ENCODE measurements at regions not wholly inside any gene's neighbourhood (a gene's known extent, or its start where the extent isn't known, plus 50 kb on each side); places are given as distances from the start of the nearest gene placed in this dataset.

DNA sequence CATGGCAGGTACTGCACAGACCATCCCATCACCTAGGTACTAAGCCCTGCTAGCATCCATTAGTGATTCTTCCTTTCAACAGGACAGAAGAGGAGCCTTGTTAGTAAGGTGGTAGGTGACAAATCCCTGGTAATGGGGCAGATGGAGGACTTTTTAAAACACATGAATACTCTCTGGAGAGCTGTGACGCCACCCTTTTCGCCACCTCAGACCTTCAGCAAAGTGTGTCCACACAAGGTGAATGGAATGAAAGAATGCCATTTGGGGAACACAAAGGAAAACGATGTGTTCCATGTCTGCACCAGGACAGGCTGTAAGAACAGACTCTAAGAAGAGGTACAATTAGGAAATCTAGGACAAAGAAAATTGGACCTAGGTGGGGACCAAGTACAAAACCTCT lies 110.5 kb upstream of the CARMIL1 start:
- intact Hi-C loops (cut with DNase I): no loop called here
- DNase-seq (ENCODE audit: low spot score): no peak

- intact Hi-C loops (cut with DNase I): no loop called here
Measured at GRCh38 chr6:25169553-25169952, 109.6 kb upstream of the CARMIL1 start.

DNA sequence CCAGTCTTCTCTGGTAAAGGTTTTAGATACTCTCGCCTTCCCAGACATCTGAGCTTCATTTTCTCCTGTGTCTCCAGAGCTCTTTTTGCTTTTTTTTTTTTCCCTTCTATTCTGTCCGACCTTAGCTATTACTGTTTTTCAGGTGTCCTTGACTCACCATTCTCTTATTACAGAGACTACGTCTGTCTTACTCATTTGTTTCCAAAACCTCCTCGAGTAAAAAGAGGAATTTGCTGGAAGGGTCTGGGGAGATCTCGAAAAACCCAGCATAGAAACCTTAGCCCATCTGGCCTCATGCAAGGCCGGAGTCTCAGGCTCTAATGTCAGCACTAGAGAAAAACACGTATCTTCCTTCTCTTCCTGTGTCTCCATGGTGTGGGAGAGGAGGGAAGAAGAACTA lies 109.2 kb upstream of the CARMIL1 start:
- no peak for DNase-seq (ENCODE audit: low spot score)
- intact Hi-C loops (cut with DNase I): no loop called here

More at GRCh38 chr6:25169553-25169952, 109.6 kb upstream of the CARMIL1 start:
- no peak for DNase-seq (ENCODE audit: low spot score)

DNA sequence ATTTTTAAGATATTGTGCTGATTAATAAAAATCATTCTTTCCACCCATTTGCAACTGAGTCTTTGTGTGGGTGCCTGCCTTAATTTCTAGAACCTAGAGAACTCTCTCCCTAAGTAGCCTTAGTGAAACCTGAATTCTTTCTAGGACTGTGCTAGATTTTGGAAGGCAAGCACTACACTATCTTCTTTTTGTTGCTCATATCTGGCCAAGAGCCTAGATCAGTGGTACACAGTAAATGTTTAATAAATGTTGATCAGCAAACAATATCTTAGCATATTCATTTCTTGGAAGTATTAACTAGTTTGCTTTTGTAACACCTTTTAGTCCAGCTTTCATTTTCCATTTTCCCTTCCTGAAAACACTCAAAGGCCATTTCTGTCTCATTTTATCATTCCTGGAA lies 108.5 kb upstream of the CARMIL1 start:
- intact Hi-C loops (cut with DNase I): no loop called here

GRCh38 chr6:25171301-25171700 lies 107.9 kb upstream of the CARMIL1 start:
- DNase-seq (ENCODE audit: low spot score): no peak
- intact Hi-C loops (cut with DNase I): no loop called here

More for the DNA sequence above, 108.5 kb upstream of the CARMIL1 start:
- DNase-seq (ENCODE audit: low spot score): no peak

GRCh38 chr6:25172819-25173218 lies 106.4 kb upstream of the CARMIL1 start:
- no peak for DNase-seq (ENCODE audit: low spot score)
- intact Hi-C loops (cut with DNase I): no loop called here

- DNase-seq (ENCODE audit: low spot score): no peak
- intact Hi-C loops (cut with DNase I): no loop called here
Measured at GRCh38 chr6:25173246-25173645, 105.9 kb upstream of the CARMIL1 start.

- intact Hi-C loops (cut with DNase I): no loop called here
Measured at GRCh38 chr6:25173951-25174474, 105.2 kb upstream of the CARMIL1 start.

DNA sequence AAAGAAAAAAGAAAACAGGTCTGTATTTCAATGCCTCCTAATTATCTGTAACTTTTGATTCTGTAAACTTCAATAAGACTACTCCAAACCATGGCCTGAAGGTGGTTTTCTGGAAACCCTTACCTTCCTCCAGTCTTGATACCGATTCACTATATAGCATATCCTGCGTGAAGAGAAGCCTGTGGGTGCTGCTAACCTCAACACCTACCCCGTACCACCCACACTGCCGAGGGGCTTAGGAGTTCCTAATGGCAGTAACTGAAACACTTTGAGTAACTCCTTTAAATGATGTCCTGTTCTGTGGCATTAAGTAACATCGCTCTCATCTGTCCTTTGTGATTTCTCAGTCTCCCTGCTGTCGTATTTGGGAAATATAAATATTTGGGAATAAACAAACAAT lies 104.5 kb upstream of the CARMIL1 start:
- no peak for DNase-seq (ENCODE audit: low spot score)
- intact Hi-C loops (cut with DNase I): loop anchor here in 1 of 2 donors (5.0 kb wide), 1 partner anchor 37 kb away; no protein-coding TSS in a partner anchor

More at GRCh38 chr6:25173951-25174474, 105.2 kb upstream of the CARMIL1 start:
- no peak for DNase-seq (ENCODE audit: low spot score)

DNA sequence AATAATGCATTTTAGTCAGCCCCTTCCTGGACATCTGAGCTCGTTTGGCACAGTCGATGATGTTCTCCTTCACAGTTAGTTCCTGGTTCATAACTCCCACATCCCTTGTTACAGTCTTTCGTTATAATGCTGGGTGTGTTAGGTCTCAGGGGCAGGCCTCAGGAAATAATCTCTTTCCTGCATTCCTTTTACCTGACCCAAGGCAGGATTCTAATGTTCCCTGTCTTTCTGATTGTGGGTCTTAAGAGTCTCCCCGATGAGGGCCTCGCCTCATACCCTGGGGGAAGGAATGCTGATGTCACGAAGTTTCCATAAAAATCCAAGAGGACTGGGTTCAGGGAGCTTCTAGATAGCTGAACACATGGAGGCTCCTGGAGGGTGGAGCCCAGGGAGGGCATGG lies 104.0 kb upstream of the CARMIL1 start:
- DNase-seq (ENCODE audit: low spot score): no peak
- intact Hi-C loops (cut with DNase I): loop anchor here in 1 of 2 donors (5.0 kb wide), 1 partner anchor 38 kb away; no protein-coding TSS in a partner anchor

DNA sequence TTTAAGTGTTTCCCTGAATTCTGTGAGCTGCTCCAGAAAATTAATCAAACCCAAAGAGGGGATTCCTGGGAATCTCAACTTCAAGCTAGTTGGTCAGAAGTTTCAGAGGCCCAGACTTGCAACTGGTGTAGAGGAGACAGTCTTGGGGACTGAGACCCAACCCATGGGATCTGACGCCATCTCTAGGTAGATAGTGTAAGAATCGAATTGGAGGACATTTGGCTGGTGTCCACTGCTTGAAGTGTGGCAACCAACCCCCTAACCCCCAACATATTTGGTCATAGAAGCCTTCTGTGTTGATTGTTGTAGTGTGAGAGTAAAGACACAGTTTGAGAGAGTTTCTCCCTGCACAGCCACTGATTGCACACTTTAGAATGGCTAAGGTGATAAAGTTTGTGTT lies 103.5 kb upstream of the CARMIL1 start:
- DNase-seq (ENCODE audit: low spot score): no peak
- intact Hi-C loops (cut with DNase I): loop anchor here in 1 of 2 donors (5.0 kb wide), 1 partner anchor 38 kb away; no protein-coding TSS in a partner anchor

- no peak for DNase-seq (ENCODE audit: low spot score)
- intact Hi-C loops (cut with DNase I): loop anchor here in 1 of 2 donors (5.0 kb wide), 1 partner anchor 39 kb away; no protein-coding TSS in a partner anchor
Measured at GRCh38 chr6:25176466-25176865, 102.7 kb upstream of the CARMIL1 start.

- DNase-seq (ENCODE audit: low spot score): no peak
- intact Hi-C loops (cut with DNase I): loop anchor here in 1 of 2 donors (5.0 kb wide), 1 partner anchor 40 kb away; no protein-coding TSS in a partner anchor
Measured at GRCh38 chr6:25177500-25178028, 101.6 kb upstream of the CARMIL1 start.

GRCh38 chr6:25178336-25179035 lies 100.7 kb upstream of the CARMIL1 start:
- no peak for DNase-seq (ENCODE audit: low spot score)
- intact Hi-C loops (cut with DNase I): loop anchor here in 1 of 2 donors (5.0 kb wide), 1 partner anchor 41 kb away; no protein-coding TSS in a partner anchor

DNA sequence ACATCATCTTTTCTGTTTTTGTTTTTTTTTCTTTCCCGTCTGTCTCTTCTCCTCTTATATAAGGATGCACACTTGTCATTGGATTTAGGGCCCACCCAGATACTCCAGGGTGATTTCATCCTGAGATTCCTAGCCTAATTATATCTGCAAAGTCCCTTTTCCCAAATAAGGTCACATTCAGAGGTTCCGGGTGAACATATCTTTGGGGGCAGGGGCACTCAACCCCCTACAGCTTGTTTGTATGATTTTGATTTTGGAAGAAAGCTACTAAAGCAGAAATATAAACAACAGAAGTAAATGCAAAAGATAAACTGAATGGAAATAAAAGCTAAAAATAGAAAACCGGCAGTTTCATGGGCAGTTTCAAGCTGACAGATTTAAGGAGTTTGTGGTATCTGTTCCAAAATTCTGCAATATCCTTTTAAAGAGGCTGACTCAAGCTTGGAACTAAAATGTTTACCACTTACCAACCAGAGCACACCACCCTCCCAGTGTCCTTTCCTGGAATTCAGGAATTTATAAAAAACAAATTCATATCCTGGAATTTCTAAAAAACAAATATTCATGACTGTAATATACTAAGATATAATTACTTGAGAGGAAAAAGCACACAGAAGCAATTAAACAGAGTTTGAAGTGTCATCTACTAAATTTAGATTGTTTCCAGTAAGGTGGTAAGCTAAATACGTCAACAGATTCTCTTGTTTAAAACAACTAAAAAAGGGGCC lies 100.0 kb upstream of the CARMIL1 start:
- no peak for DNase-seq (ENCODE audit: low spot score)
- intact Hi-C loops (cut with DNase I): loop anchor here in 1 of 2 donors (5.0 kb wide), 1 partner anchor 42 kb away; no protein-coding TSS in a partner anchor

GRCh38 chr6:25180630-25181349 lies 98.4 kb upstream of the CARMIL1 start:
- DNase-seq (ENCODE audit: low spot score): no peak
- intact Hi-C loops (cut with DNase I): no loop called here

GRCh38 chr6:25181350-25181724 lies 97.8 kb upstream of the CARMIL1 start:
- intact Hi-C loops (cut with DNase I): no loop called here

DNA sequence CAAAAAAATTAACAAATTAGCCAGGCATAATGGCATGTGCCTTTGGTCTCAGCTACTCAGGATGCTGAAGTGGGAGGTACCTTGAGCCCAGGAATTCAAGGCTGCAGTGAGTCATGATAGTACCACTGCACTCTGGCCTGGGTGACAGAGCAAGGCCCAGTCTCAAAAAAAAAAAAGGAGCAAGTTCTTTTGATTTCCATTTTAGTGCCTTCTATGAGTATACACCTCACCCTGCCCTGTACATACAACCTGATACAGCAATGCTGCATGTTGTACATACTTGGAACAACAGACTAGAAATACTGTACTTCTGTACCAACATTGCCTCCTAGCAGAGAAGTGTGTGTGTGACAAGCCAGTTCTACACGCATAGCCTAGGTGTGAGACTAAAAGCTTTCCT lies 97.3 kb upstream of the CARMIL1 start:
- DNase-seq (ENCODE audit: low spot score): no peak
- intact Hi-C loops (cut with DNase I): no loop called here

More at GRCh38 chr6:25181350-25181724, 97.8 kb upstream of the CARMIL1 start:
- no peak for DNase-seq (ENCODE audit: low spot score)

GRCh38 chr6:25186919-25187318 lies 92.3 kb upstream of the CARMIL1 start:
- intact Hi-C loops (cut with DNase I): no loop called here
- no peak for DNase-seq (ENCODE audit: low spot score)
